ENCODE measurements at regions not wholly inside any gene's neighbourhood (a gene's known extent, or its start where the extent isn't known, plus 50 kb on each side); places are given as distances from the start of the nearest gene placed in this dataset.

DNA sequence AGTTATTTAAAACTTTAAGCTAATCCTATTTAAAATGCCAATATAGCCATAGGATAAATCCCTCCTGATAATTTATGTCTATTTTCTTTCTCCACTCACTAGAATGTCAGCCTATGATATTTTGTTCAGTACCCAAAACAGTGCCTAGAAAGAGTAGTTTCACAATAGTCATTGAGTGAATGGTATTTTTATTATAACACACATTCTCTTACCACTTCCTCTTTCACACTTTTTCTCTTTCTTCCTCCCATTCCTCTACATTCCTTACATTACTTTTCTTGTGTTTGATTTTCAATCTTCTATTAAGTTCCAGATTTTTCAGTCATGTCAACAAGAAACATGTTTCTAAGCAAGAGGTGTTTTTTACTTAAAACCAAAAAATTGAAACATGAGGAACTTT, 327.6 kb upstream of the UBE2E3 start:
- TF ChIP-seq, protein P1, sequence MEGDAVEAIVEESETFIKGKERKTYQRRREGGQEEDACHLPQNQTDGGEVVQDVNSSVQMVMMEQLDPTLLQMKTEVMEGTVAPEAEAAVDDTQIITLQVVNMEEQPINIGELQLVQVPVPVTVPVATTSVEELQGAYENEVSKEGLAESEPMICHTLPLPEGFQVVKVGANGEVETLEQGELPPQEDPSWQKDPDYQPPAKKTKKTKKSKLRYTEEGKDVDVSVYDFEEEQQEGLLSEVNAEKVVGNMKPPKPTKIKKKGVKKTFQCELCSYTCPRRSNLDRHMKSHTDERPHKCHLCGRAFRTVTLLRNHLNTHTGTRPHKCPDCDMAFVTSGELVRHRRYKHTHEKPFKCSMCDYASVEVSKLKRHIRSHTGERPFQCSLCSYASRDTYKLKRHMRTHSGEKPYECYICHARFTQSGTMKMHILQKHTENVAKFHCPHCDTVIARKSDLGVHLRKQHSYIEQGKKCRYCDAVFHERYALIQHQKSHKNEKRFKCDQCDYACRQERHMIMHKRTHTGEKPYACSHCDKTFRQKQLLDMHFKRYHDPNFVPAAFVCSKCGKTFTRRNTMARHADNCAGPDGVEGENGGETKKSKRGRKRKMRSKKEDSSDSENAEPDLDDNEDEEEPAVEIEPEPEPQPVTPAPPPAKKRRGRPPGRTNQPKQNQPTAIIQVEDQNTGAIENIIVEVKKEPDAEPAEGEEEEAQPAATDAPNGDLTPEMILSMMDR (IDR thresholded peaks at IDR 0.05), result no peak
- no peak for TF ChIP-seq POLR2A (IDR thresholded peaks at IDR 0.05)
- intact Hi-C loops (cut with DNase I), result no loop called here
- DNase-seq, result no peak

DNA sequence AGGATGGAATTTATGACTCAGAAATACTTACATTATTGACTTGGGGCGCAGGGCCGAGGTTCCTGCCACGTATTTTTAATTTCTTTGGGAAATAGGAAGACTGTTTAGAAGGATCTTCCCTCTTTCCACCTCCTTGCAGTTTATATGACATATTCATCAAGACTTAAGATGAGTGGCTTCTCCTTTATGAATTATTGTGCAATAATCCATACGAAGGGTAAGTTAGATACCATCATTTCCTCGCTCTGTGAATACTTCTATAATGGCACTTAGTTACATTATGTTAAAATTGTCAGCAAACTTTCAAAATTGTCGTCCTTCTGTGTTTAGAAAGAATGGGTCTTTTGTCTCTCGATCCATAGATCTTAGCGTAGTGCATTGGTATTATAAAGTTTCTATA, 328.8 kb upstream of the UBE2E3 start:
- H3K36me3 ChIP-seq, result no peaks in the 10 kb centered on the region
- no peaks in the 10 kb centered on the region for H3K4me1 ChIP-seq
- H3K9me3 ChIP-seq, result no peaks in the 10 kb centered on the region
- WGBS, 2 donors, result 80 to 82% methylated on average over 8 of the region's 8 CpGs
- H3K27me3 ChIP-seq, result no peaks in the 10 kb centered on the region
- DNase-seq, result no peak
- H3K27ac ChIP-seq, result no peak overlapping the region
- intact Hi-C loops (cut with DNase I), result no loop called here
- no peak overlapping the region for H3K4me3 ChIP-seq
- TF ChIP-seq POLR2A (IDR thresholded peaks at IDR 0.05), result no peak
- TF ChIP-seq, protein P1 (IDR thresholded peaks at IDR 0.05), result no peak

More for the DNA sequence above, 327.6 kb upstream of the UBE2E3 start:
- H3K4me3 ChIP-seq, result no peak overlapping the region
- no peaks in the 10 kb centered on the region for H3K27me3 ChIP-seq
- no peaks in the 10 kb centered on the region for H3K36me3 ChIP-seq
- H3K27ac ChIP-seq, result no peak overlapping the region
- no peaks in the 10 kb centered on the region for H3K4me1 ChIP-seq
- no peaks in the 10 kb centered on the region for H3K9me3 ChIP-seq

DNA sequence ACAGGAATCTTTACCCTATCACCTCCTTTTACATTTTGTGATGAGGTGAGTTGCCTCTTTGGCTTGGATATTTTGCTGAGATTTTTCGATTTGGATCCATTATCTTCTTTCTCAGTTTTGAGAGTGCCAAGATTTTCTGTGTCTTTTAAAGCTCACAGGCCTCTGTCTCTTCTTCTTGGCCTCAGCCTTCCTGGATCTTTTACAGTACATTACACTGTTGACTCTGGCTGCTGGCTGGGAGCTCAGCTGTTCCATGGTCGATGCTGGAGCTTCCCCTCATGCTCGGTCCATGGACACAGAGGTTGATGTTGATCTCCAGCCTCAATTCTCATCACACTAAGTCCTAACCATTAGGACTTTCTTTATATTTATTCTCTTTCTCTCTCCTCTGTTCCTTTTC, 332.8 kb upstream of the UBE2E3 start:
- no peak overlapping the region for H3K4me3 ChIP-seq
- no peak overlapping the region for H3K27ac ChIP-seq
- 25 to 60% methylated on average over 3 of the region's 3 CpGs for WGBS, 2 donors
- DNase-seq, result no peak
- H3K27me3 ChIP-seq, result no peaks in the 10 kb centered on the region
- intact Hi-C loops (cut with DNase I), result no loop called here
- H3K4me1 ChIP-seq, result no peaks in the 10 kb centered on the region
- H3K36me3 ChIP-seq, result no peaks in the 10 kb centered on the region
- TF ChIP-seq, protein P1 (IDR thresholded peaks at IDR 0.05), result no peak
- no peaks in the 10 kb centered on the region for H3K9me3 ChIP-seq

DNA sequence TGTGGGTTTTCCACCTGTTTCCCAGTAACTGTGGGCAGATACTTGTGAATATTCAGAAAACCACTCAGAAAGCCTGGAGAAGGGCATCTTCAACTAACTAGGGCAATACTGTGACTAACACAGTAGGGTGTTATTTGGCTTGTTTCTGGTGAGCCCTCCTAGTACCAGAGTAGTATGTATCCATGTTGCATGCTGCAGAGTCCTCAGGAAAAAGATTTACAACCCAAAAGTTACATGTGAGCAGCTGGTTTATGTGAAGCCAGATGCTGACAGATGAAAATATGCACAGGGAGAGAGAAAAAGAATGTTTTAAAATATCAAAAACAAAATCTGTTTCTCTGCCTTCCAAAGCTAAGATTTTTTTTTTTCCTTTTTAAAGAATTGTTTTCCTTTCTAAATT, 333.2 kb upstream of the UBE2E3 start:
- no peaks in the 10 kb centered on the region for H3K27me3 ChIP-seq
- intact Hi-C loops (cut with DNase I), result no loop called here
- no peak for TF ChIP-seq POLR2A (IDR thresholded peaks at IDR 0.05)
- no peaks in the 10 kb centered on the region for H3K36me3 ChIP-seq
- H3K4me3 ChIP-seq, result no peak overlapping the region
- no peaks in the 10 kb centered on the region for H3K4me1 ChIP-seq
- H3K9me3 ChIP-seq, result no peaks in the 10 kb centered on the region
- DNase-seq, result no peak
- no peak overlapping the region for H3K27ac ChIP-seq

DNA sequence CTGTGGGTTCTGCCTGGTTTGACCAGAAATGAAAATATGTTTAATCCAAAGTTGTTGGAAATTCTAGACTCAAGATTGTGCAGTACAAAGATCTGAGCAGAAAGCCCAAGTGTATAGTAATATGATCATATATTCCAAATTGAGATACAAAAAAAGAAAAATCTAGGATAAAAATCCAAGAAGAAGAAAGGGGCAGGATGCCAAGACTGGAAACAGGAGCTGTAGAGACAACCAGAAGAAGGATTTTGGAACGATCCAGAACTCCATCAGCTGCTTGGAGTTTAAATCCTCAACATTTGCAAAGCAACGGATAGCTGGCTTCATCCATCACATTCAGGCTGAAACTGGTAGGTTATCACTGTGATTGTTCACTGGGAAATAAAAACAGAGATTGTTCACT, 333.6 kb upstream of the UBE2E3 start:
- DNase-seq, result no peak
- Histone ChIP-seq H3K9me3 (no peaks in the 10 kb centered on the region), H3K36me3 (no peaks in the 10 kb centered on the region), H3K27ac (no peak overlapping the region), H3K4me1 (no peaks in the 10 kb centered on the region), H3K27me3 (no peaks in the 10 kb centered on the region), H3K4me3 (no peak overlapping the region)
- TF ChIP-seq POLR2A (IDR thresholded peaks at IDR 0.05), result no peak
- TF ChIP-seq, protein P1 (IDR thresholded peaks at IDR 0.05), result no peak
- WGBS, 2 donors, result 59 to 70% methylated on average over 2 of the region's 2 CpGs
- intact Hi-C loops (cut with DNase I), result no loop called here

DNA sequence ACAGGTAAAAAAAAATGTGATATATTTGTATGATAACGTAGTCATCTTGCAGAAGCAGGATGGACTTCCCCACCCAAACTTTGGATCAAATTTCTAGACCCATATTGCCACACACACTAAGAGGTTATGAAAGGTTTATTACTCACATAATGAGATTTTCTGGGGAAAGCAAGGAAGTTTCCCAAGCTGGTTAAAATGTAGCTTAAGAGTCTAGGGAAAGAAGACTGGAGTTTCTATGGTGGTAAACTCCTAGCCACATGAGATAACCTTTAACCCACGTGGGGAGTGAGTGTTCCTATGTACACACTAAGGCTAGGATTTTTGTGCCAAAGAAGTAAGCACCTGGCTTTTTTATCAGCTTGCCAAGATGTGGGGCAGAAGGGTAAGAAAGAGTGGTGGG, 335.7 kb upstream of the UBE2E3 start:
- 42 to 61% methylated on average over 2 of the region's 2 CpGs for WGBS, 2 donors
- no peak for DNase-seq
- Histone ChIP-seq H3K9me3 (no peaks in the 10 kb centered on the region), H3K4me1 (no peaks in the 10 kb centered on the region), H3K4me3 (no peak overlapping the region), H3K36me3 (no peaks in the 10 kb centered on the region), H3K27ac (no peak overlapping the region), H3K27me3 (no peaks in the 10 kb centered on the region)
- no peak for TF ChIP-seq POLR2A (IDR thresholded peaks at IDR 0.05)
- TF ChIP-seq, protein P1 (IDR thresholded peaks at IDR 0.05), result no peak
- intact Hi-C loops (cut with DNase I), result no loop called here
